ENCODE measurements at regions not wholly inside any gene's neighbourhood (a gene's known extent, or its start where the extent isn't known, plus 50 kb on each side); places are given as distances from the start of the nearest gene placed in this dataset.

DNA sequence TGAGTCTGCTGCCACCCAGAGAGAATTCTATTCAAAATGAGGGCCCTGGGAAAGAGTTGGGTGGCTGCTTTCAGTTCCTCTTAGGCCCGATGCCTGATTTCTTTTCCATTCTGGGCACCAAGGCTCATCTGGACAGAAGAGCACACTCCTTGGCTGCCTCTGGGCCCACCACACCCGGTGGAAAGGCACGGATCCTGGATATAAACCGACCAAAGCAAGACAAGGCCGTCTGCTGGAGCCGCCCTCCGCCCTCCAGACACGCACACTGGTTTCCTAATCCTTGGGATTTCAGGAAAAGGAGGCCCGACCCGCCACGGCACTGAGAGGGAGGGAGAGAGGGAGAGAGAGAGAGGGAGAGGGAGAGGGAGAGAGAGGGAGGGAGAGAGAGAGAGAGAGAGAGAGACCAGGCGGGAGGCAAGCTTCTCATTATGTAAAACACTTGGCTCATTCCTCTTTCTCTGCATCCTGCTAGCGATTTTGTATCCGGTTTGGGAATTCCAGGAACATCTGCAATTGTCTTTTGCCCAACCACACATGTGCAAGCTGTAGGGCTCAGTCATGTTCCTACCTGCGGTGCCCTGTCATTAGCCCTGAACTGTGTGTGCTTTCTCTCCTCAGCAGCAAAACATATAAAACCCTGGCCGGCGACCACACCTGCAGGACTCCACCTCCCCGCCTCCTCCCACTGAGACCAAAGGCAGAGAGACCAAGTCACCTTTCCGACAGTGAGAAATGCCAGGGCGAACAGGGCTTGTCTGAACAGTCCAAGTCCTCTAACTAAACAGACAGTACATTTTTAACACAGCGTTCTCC lies 347.2 kb downstream of the SOX9 start:
- BruUV-seq (replicated peaks), result no TSS peak
- Histone ChIP-seq H3K9me3 (no peaks in the 10 kb centered on the region), H3K27me3 (replicated peaks; ENCODE audit: control insufficient read depth, insufficient read depth, low read length) (no peaks in the 10 kb centered on the region), H3K4me1 (peaks cover 62% of the 10 kb centered on the region), H3K36me3 (ENCODE audit: control insufficient read depth, insufficient read depth, low read length) (no peaks in the 10 kb centered on the region; the same call in 1 of the 2 replicates), H3K4me3 (ENCODE audit: low read depth, low read length) (no peak overlapping the region)
- Mint-ChIP-seq H3K9me3 (ENCODE audit: unreplicated experiment) (no peaks in the 10 kb centered on the region), H3K27ac (ENCODE audit: unreplicated experiment) (no peak overlapping the region), H3K27me3 (ENCODE audit: insufficient read depth, unreplicated experiment) (no peaks in the 10 kb centered on the region), H3K36me3 (ENCODE audit: insufficient read depth, unreplicated experiment) (peaks cover 10% of the 10 kb centered on the region), H3K4me3 (ENCODE audit: unreplicated experiment) (no peak overlapping the region), H3K4me1 (ENCODE audit: low read depth, unreplicated experiment) (peaks cover 30% of the 10 kb centered on the region)
- TF ChIP-seq CTCF (IDR thresholded peaks at IDR 0.05; ENCODE audit: insufficient read depth in 1 of 2, low read depth in 1 of 2, low read length in 1 of 2, severe bottlenecking in 1 of 2, unreplicated experiment in 1 of 2), result no peak
- CTCF ChIA-PET, result no interaction called here
- intact Hi-C loops (cut with micrococcal nuclease; ENCODE audit: unreplicated experiment), result loop anchor here (2.0 kb wide), 1 partner anchor 55 kb away; no protein-coding TSS in a partner anchor
- no peak for DNase-seq
- POLR2A ChIA-PET, result no interaction called here

- H3K4me3 ChIP-seq (ENCODE audit: low read depth, low read length), result no peak overlapping the region
- H3K36me3 ChIP-seq (ENCODE audit: control insufficient read depth, insufficient read depth, low read length), result no peaks in the 10 kb centered on the region; the same call in 1 of the 2 replicates
- H3K9me3 ChIP-seq, result no peaks in the 10 kb centered on the region
- H3K27me3 ChIP-seq (replicated peaks; ENCODE audit: control insufficient read depth, insufficient read depth, low read length), result no peaks in the 10 kb centered on the region
- BruUV-seq (replicated peaks), result no TSS peak
- intact Hi-C loops (cut with micrococcal nuclease; ENCODE audit: unreplicated experiment), result no loop called here
- peaks cover 10% of the 10 kb centered on the region for H3K36me3 Mint-ChIP-seq (ENCODE audit: insufficient read depth, unreplicated experiment)
- H3K27ac Mint-ChIP-seq (ENCODE audit: unreplicated experiment), result no peak overlapping the region
- DNase-seq, result no peak
- H3K27me3 Mint-ChIP-seq (ENCODE audit: insufficient read depth, unreplicated experiment), result no peaks in the 10 kb centered on the region
- no peaks in the 10 kb centered on the region for H3K9me3 Mint-ChIP-seq (ENCODE audit: unreplicated experiment)
- POLR2A ChIA-PET, result no interaction called here
- no peak overlapping the region for H3K4me3 Mint-ChIP-seq (ENCODE audit: unreplicated experiment)
- peaks cover 30% of the 10 kb centered on the region for H3K4me1 Mint-ChIP-seq (ENCODE audit: low read depth, unreplicated experiment)
- H3K4me1 ChIP-seq, result peaks cover 62% of the 10 kb centered on the region
- CTCF ChIA-PET, result no interaction called here
- TF ChIP-seq CTCF (IDR thresholded peaks at IDR 0.05; ENCODE audit: insufficient read depth in 1 of 2, low read depth in 1 of 2, low read length in 1 of 2, severe bottlenecking in 1 of 2, unreplicated experiment in 1 of 2), result no peak
Measured at GRCh38 chr17:72468841-72469240, 348.0 kb downstream of the SOX9 start.

GRCh38 chr17:72470121-72470705 lies 349.4 kb downstream of the SOX9 start:
- TF ChIP-seq CTCF (IDR thresholded peaks at IDR 0.05; ENCODE audit: insufficient read depth in 1 of 2, low read depth in 1 of 2, low read length in 1 of 2, severe bottlenecking in 1 of 2, unreplicated experiment in 1 of 2), result no peak
- no peak for DNase-seq
- Histone ChIP-seq H3K4me3 (ENCODE audit: low read depth, low read length) (no peak overlapping the region), H3K9me3 (no peaks in the 10 kb centered on the region), H3K36me3 (ENCODE audit: control insufficient read depth, insufficient read depth, low read length) (no peaks in the 10 kb centered on the region; the same call in 1 of the 2 replicates), H3K27me3 (replicated peaks; ENCODE audit: control insufficient read depth, insufficient read depth, low read length) (no peaks in the 10 kb centered on the region), H3K4me1 (peaks cover 54% of the 10 kb centered on the region)
- BruUV-seq (replicated peaks), result no TSS peak
- Mint-ChIP-seq H3K36me3 (ENCODE audit: insufficient read depth, unreplicated experiment) (peaks cover 4% of the 10 kb centered on the region), H3K9me3 (ENCODE audit: unreplicated experiment) (no peaks in the 10 kb centered on the region), H3K4me3 (ENCODE audit: unreplicated experiment) (no peak overlapping the region), H3K27me3 (ENCODE audit: insufficient read depth, unreplicated experiment) (no peaks in the 10 kb centered on the region), H3K27ac (ENCODE audit: unreplicated experiment) (no peak overlapping the region), H3K4me1 (ENCODE audit: low read depth, unreplicated experiment) (peaks cover 21% of the 10 kb centered on the region)
- intact Hi-C loops (cut with micrococcal nuclease; ENCODE audit: unreplicated experiment), result no loop called here
- ChIA-PET POLR2A (no interaction called here), CTCF (no interaction called here)

Measured in Caco-2 (cell line).